ENCODE measurements at regions not wholly inside any gene's neighbourhood (a gene's known extent, or its start where the extent isn't known, plus 50 kb on each side); places are given as distances from the start of the nearest gene placed in this dataset.

GRCh38 chr12:84186433-84186832, 726.2 kb downstream of the SLC6A15 start:
- TF ChIP-seq CTCF (IDR thresholded peaks at IDR 0.05) (no peak), EZH2phosphoT487 (IDR thresholded peaks at IDR 0.05) (no peak), EZH2 (IDR thresholded peaks at IDR 0.05) (no peak)

Data from neural progenitor cell (in vitro differentiated cells).